ENCODE measurements at regions not wholly inside any gene's neighbourhood (a gene's known extent, or its start where the extent isn't known, plus 50 kb on each side); places are given as distances from the start of the nearest gene placed in this dataset.

GRCh38 chr4:19309378-19309777, 942.3 kb upstream of the SLIT2 start:
- TF ChIP-seq POLR2A (IDR thresholded peaks at IDR 0.05) (no peak), CTCF (IDR thresholded peaks at IDR 0.05) (peak in 3 of 6 experiments; percentile 3 to 26 (median 25))
- 26 to 43% (median 39%) methylated on average over 2 of the region's 2 CpGs for WGBS, 4 donors
- Histone ChIP-seq H3K4me3 (no peak overlapping the region), H3K9me3 (replicated peaks in 1 of 3) (no peaks in the 10 kb centered on the region), H3K27ac (no peak overlapping the region), H3K4me1 (replicated peaks in 1 of 2) (no peaks in the 10 kb centered on the region), H3K27me3 (no peaks in the 10 kb centered on the region), H3K36me3 (replicated peaks in 1 of 2) (no peaks in the 10 kb centered on the region)
- no peak for DNase-seq
- intact Hi-C loops (cut with DNase I) = no loop called here

- DNase-seq = no peak
- Histone ChIP-seq H3K36me3 (replicated peaks in 1 of 2) (no peaks in the 10 kb centered on the region), H3K9me3 (replicated peaks in 1 of 3) (no peaks in the 10 kb centered on the region), H3K4me3 (no peak overlapping the region), H3K27ac (no peak overlapping the region), H3K27me3 (no peaks in the 10 kb centered on the region), H3K4me1 (replicated peaks in 1 of 2) (no peaks in the 10 kb centered on the region)
- 48 to 62% (median 52%) methylated on average over 2 of the region's 2 CpGs for WGBS, 4 donors
- TF ChIP-seq POLR2A (IDR thresholded peaks at IDR 0.05) (no peak), CTCF (IDR thresholded peaks at IDR 0.05) (no peak)
- intact Hi-C loops (cut with DNase I) = no loop called here
Measured at GRCh38 chr4:19304028-19304427, 947.7 kb upstream of the SLIT2 start.

GRCh38 chr4:19301527-19301926, 950.2 kb upstream of the SLIT2 start:
- Histone ChIP-seq H3K27ac (no peak overlapping the region), H3K27me3 (no peaks in the 10 kb centered on the region), H3K4me3 (no peak overlapping the region), H3K9me3 (replicated peaks in 1 of 3) (no peaks in the 10 kb centered on the region), H3K36me3 (replicated peaks in 1 of 2) (no peaks in the 10 kb centered on the region), H3K4me1 (replicated peaks in 1 of 2) (no peaks in the 10 kb centered on the region)
- WGBS, 4 donors = 63 to 72% (median 67%) methylated on average over 4 of the region's 4 CpGs
- no peak for TF ChIP-seq POLR2A (IDR thresholded peaks at IDR 0.05)
- no peak for TF ChIP-seq CTCF (IDR thresholded peaks at IDR 0.05)
- no peak for DNase-seq
- intact Hi-C loops (cut with DNase I) = no loop called here

GRCh38 chr4:19300213-19300612, 951.5 kb upstream of the SLIT2 start:
- 76 to 92% (median 84%) methylated on average over 1 of the region's 1 CpG for WGBS, 4 donors
- TF ChIP-seq CTCF (IDR thresholded peaks at IDR 0.05) (no peak), POLR2A (IDR thresholded peaks at IDR 0.05) (no peak)
- H3K27me3 ChIP-seq = no peaks in the 10 kb centered on the region
- H3K4me3 ChIP-seq = no peak overlapping the region
- no peak overlapping the region for H3K27ac ChIP-seq
- intact Hi-C loops (cut with DNase I) = no loop called here
- H3K4me1 ChIP-seq (replicated peaks in 1 of 2) = no peaks in the 10 kb centered on the region
- no peak for DNase-seq
- H3K9me3 ChIP-seq (replicated peaks in 1 of 3) = no peaks in the 10 kb centered on the region
- no peaks in the 10 kb centered on the region for H3K36me3 ChIP-seq (replicated peaks in 1 of 2)

All from adrenal gland (tissue), 9 donors.